GM19240 (cell line): ENCODE measurements at regions not wholly inside any gene's neighbourhood (a gene's known extent, or its start where the extent isn't known, plus 50 kb on each side); places are given as distances from the start of the nearest gene placed in this dataset.
"Not testable (repeated sequence)": the region's sequence is repeated elsewhere in the genome, so short reads cannot be mapped to it uniquely, and the experiment has no call there.

Experiments used
- DNase-seq: peaks from one replicate; pipeline ENCODE4 v3.0.0; 2011; ENCODE audit warnings: low spot score; ENCODE audit not compliant: insufficient read length

DNA sequence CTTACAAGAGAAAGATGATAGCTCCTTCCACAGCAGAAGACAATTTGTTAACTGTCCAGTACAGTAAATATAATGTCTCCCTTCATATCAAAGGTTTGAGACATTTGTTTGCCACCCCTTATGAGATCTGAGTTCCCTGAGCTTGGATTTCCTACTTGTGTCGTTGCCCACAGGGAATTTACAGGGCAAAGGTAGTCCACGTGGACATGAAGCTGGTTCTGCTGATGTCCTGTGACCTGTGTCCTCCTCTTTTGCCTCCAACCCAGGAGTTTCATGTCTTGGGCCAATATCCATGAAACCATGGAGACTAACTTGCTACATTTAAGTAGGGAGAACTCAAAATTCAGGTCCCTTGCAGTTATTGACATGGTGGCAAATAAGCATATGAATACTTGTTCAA, 172.2 kb upstream of the KCTD7 start:
- not testable (repeated sequence) for DNase-seq

DNA sequence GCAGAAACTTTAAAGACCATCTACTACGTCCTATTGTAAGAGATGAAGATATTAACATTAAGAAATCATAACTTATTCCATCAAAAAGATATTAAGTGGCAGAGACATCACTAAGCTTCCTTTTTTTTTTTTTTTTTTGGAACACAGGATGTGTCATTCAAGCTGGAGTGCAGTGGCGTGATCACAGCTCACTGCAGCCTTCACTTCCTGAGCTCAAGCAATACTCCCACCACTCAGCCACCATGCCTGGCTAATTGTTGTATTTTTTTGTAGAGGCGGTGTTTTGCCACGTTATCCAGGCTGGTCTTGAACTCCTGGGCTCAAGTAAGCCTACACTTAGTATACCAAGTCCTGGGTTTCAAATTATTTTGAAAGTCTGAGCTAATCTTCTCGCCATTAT, 169.7 kb upstream of the KCTD7 start:
- not testable (repeated sequence) for DNase-seq

DNA sequence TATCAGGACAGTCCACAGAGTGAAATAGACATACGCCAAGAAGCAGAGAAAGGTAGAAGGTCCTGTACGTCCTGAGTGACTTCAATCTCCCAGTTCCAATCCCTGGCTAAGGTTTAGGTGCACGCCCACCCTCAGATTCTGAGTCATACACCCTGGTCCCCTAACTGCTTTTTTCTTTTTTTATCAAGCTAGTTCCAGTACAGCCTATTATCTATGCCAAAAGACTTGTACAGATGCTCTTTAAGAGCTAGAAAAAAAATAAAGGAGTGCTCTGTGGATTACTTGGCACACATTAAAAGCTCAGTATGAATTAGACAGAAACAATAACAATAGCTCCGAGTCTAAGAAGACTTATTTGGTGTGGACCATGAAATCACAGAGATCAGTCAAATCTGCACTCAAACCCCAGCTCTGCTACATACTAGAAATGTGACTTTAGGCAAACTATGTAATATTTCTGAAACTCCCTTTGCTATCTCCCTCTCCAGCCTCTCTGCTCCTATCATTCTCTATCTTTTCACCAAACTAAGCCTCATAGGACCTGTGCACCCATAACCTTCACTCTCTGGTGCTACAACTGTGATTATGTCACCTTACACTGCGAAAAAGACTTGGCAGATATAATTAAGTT, 168.8 kb upstream of the KCTD7 start:
- not testable (repeated sequence) for DNase-seq

DNA sequence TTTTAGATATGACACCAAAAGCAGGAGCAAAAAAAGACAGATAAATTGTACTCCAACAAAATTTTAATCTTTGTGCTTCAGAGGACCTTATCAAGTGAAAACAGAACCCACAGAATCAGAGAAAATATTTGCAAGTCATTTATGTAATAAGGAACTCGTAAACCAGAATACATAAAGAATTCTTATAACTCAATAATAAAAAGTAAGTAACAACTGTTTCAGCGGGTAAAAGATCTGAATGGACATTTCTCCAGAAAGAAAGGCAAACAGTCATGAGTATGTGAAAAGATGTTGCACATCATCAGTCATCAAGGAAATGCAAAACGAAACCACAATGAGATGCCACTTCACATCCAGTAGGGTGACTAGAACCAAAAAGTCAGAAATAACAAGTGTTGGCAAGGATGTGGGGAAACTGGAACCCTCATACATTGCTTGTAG, 167.7 kb upstream of the KCTD7 start:
- DNase-seq = no peak

DNA sequence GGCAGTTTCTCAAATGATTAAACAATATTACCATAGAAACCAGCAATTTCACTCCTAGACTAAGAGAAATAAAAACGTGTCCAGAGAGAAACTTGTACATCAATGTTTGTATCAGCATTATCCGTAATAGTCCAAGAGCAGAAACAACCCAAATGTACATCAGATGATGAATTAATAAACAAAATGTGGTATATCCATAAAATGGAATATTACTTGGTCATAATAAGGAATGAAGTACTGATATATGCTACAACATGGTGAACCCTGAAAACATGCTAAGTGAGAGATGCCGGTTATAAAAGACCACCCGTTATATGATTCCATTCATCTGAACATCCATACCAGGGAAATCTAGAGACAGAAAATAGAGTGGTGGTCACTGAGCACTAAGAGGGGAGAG, 167.3 kb upstream of the KCTD7 start:
- DNase-seq = not testable (repeated sequence)

DNA sequence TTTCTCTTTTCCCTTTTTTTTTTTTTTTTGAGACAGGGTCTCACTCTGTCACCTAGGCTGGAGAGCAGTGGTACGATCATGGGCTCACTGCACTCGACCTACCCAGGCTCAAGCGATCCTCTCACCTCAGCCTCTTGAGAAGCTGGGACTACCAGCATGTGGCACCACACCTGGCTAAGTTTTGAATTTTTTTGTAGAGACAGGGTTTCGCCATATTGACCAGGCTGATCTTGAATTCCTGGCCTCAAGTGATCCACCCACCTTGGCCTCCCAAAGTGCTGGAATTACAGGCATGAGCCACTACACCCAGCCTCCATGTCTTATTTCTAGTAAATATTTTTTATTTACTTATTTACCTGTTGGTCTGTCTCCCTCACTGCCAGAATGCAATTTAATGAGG, 165.8 kb upstream of the KCTD7 start:
- not testable (repeated sequence) for DNase-seq

DNA sequence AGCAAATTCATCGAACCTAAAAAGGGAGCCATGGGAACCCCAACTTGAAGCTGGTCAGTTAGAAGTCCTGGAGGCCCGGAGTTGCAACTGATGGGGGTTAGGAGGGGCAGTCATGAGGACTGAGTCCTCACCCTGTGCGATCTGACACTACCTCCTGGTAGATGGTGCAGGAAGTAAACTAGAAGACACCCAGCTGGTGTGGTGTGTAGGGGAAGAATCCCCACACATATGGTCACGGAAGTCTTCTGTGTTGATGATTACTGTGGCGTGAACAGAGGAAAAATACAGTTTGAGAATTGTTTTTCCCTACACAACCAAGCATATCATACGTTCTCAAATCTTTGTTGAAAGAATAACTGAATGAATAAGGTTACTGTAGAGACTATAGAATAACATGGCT, 164.6 kb upstream of the KCTD7 start:
- no peak for DNase-seq

DNA sequence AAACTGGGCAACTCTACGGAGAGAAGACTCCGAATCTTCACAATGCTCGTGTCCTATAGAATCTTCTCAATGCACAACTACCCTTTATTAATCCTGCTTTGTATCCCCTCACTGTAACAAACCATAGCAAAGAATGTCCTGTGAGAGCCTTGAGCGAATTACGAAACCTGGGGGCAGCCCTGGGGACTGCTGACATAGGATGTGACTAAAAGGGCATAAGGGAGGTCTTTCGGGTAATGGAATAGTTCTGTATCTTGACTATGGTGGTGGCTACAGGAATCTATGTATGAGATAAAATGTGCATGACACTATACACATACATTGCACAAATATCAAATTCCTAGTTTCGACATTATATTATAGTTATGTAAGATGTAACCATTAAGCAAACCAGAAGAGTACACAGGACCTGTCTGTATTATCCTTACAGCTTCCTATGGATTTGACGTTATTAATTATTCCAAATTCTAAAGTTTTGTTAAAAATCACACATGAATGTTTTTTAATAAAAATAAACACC, 162.5 kb upstream of the KCTD7 start:
- DNase-seq = no peak

DNA sequence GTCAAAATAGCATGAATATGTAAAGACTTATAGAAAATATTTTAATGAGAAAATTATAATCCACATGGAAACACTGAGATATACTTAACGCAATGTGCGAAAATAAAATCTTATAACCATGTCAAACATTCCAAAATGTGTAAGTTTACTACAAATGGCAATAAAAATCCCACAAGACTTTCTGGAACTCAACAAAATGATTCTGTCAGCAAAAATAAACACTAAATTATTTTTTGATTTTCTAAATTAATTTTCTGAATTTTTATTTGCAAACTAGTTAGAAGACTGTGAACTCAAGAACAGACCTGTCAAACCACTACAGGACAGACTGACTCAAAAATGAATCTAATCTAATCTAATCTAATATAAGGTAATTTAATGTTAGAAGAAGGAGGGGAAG, 160.8 kb upstream of the KCTD7 start:
- DNase-seq = no peak

DNA sequence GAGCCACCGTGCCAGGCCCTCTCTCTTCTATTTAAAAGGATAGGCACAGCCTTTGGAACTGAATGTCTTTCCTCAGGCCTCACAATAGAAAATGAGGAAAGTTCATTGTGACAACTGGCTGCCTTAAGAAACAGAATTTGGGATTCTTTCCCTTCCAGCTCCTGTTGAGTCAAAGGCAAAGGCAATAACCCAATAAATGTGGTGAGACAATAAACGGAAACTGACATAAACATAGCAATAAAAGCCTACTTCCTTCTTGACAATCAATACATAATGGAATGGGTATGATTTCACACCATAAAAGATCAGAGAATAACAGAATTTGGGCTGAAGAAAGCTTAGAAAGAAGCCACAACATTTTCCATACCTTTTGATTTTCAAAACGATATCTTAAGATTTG, 155.6 kb upstream of the KCTD7 start:
- DNase-seq = not testable (repeated sequence)

DNA sequence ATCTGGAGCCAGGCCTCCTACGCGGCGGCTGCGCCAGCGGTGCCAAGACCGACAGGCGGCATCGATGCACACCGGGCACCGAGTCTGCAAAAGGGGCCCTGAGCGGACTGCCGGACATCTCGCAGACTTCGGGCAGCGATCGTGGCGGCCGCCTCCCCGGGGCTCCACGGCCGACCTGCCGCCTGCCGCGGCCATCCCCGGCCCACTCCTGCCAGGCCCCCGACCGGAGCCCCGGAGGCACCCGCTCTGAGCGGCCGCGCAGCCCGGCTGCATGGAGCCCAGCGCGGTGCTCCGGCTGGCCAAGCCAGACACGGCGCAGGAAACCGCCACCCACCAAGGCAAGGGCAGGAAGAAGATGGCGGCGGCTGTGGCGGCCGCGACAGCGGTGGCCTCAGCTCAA, 154.2 kb upstream of the KCTD7 start:
- DNase-seq = no peak

DNA sequence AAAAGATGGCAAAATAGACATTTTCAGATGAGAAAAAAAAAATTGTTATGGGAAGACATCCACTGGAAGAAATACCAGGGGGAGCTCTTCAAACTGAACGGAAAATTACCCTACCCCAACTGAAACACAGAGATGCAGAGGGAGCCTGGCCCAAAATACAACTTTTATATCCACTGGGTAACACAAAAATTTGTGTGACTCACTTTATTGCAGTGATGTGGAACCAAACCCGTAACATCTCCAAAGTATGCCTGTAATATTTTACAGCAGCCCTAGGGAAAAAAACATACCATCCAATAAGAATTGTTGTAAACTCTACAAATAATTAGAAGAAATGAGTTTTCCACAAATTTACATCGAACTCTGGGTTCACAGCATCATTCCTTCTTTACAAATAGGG, 152.6 kb upstream of the KCTD7 start:
- not testable (repeated sequence) for DNase-seq

DNA sequence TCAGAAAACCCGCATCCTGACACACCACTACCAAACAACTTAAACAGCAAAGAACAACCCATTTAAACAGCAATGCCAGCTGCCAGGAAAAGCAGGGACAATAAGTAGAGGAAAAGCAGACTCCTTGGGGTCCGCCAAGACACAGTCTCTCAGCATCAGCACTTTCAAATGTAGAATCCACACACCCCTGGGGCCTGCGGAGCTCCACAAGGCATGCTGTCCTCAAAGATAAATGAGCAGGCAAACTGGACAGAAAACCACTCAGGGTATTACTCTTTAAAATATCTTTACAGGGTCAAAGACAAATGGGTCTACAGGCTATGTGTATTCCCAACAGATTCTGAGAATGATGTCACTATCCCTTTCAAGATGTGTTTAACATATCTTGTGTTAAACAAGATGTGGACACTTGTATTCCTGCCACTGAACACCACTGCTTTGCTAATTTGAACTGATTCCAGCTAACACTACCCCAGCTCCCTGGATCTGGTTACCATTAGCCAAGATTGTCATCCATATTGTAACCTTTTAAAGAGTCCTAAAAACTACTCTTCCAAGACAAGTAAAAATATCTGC, 150.8 kb upstream of the KCTD7 start:
- not testable (repeated sequence) for DNase-seq

DNA sequence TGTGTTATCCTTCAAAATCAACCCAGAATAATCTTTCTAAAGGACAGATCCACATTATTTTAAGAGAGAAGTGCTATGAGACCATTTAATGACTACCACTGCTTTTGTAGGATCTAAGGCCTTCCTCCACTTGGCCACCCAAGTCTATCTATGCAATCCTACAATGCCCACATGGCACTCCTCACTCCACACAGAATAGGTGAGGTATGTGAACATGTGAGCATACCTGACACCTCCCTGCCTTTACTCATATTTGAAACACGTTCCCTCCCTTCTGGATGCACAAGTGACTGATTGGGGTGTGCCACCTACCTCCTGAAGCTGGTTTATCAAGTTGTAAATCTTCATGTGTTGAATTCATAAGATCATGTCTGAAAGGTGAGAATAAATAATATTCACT, 147.5 kb upstream of the KCTD7 start:
- DNase-seq = not testable (repeated sequence)

DNA sequence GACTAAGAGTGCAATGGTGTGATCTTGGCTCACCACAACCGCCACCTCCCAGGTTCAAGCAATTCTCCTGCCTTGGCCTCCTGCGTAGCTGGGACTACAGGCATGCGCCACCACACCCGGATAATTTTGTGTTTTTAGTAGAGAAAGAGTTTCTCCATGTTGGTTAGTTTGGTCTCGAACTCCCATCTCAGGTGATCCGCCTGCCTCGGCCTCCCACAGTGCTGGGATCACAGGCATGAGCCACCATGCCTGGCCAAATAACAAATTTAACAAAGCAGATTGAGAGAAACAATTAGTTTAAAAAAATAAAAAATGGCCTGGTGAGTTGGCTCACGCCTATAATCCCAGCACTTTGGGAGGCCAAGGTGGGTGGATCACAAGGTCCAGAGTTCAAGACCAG, 139.6 kb upstream of the KCTD7 start:
- not testable (repeated sequence) for DNase-seq

DNA sequence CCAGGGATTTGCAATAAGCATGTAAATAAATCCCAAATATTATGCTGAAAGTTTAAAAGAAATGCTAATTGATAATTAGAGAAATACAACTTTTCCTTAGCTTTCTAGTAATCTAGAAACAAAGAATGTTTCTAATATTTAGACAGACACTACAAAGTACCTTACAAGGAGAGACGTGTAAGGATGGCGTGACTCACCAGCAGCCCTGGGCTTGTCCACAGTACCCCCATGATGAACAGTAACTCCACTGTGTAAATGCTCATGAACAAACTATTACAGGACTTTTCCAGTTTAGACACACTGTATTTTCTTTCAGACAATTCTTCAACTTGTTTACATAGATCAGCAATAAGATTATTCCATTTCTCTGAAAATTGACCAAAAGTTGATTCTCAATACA, 138.9 kb upstream of the KCTD7 start:
- not testable (repeated sequence) for DNase-seq

DNA sequence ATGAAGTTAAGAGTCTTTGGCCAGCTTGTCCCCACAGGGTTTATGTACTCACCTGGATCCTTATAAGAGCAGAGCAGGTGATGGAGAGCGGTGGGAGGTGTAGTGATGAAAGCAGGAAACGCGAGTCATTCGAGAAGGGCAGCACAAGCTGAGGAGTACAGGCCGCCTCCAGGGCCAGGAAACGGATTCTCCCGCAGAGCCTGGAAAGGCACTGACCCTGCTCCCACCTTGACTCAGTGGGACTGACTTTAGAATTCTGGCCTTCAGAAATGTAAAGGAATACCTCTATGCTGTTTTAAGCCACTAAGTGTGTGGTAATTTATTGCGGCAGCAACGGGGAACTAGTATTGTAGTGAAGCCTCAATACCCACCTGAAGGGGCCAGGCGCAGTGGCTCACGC, 137.7 kb upstream of the KCTD7 start:
- not testable (repeated sequence) for DNase-seq

DNA sequence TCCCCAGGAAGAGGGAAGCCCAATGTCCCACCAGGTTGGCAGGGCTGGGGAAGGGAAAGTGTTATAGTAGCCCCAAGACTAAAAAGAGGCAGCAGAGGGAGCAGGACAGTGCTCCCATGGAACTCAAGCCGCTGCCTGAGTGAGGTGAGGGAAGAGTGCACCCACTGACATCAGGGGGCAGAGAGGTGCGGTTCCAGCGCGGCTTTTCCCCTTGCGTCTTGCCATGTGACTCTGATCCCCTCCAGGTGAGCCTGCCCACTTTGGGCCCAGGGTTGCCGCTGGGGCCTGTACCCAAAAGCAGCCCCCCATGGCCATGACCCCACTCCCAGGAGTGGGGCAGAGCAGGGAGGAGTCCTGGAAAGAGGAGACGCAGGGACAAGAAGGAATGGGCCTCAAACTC, 136.3 kb upstream of the KCTD7 start:
- DNase-seq = not testable (repeated sequence)

DNA sequence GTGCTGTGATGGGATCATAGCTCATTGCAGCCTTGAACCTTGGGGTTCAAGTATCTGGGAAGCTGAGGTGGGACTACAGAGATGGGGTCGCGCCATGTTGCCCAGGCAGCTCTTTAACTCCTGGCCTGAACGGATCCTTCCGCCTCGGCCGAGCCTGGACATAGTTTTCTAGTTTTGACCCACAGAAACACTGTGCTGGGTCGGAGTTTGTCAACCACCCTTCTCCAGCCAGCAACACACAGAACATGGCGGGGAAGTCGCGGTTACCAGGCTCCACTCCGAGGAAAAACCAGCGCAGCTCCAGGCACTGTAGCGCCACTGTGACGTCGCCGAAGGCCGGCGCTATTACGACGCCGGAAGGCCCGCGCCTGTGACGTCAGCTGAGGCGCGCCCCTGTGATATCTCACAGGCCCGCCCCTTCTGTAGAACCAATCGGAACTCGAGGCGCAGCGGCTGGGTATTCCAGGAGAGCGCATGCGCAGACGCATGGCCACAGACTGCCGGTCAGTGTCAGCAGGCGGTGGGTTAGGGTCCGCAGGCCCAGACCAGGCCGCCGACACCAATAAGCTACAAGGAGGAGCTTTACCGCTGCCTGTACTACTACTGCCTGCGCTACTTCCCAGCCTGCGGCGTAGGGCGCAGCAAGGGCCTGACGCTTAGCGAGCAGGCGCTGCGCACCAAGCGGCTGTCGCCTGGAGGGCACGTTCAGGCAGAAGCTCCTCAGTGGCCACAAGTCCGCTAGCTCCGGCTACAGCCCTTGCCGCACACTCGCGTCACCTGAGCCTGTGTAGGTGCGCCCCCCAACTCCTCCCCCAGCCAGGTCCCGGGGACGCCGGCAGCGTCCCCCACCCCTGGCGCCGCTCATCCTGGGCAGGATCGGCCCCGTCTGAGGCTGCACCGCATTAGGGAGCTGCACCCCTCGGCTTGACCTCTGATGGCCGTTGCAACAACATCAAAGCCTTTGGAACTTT, 135.2 kb upstream of the KCTD7 start:
- DNase-seq = peak; percentile 94

DNA sequence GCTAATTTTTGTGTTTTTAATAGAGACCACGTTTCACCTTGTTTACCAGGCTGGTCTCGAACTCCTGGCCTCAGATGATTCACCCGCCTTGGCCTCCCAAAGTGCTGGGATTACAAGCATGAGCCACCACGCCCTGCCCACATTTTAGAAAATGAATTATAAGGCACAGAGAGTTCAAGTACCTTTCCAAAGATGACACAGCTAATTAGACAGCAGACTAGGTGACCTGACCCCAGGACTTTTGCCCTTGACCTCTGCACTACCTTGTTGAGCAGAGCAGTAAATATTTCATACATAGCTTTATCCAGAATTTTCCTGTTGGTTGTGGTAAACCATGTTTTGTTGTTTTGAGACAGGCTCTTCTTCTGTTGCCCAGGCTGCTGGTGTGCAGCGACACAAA, 131.3 kb upstream of the KCTD7 start:
- DNase-seq = no peak

DNA sequence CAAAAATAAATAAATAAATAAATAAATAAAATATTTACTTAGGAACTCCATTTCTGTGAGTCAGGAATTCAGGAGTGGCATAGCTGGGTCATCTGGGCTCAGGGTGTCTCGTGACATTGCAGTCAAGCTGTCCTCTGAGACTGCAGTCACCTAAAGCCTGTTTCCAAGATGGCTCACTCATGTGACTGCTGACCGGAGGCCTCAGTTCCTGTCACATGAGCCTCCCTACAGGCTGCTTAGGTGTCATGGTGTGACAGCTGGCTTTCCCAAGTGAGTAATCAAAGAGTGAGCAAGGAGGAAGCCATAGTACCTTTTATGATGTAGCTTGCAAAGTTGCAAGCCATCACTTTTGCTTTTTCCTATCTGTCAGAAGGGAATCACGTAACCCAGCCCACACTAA, 128.6 kb upstream of the KCTD7 start:
- DNase-seq = no peak
